SK-N-MC (cell line): ENCODE measurements at regions not wholly inside any gene's neighbourhood (a gene's known extent, or its start where the extent isn't known, plus 50 kb on each side); places are given as distances from the start of the nearest gene placed in this dataset.
A peak's percentile ranks its signal among the peaks of the same experiment; 100 is the strongest.

ENCODE experiments used
- DNase-seq: peaks from one replicate; pipeline ENCODE4 v3.0.0-alpha.2; 2011; ENCODE audit warnings: low read depth, low spot score
- H3K27ac ChIP-seq: fragments of 200-600 bp; sonication (generic); 2 replicates; pipeline ENCODE4 v1.5.1; 2016; ENCODE audit warnings: mixed run types
- H3K36me3 ChIP-seq: fragments of 200-600 bp; sonication (generic); 2 replicates; pipeline ENCODE4 v1.6.1; 2017; ENCODE audit warnings: antibody characterized with exemption, low read length, mixed read lengths; ENCODE audit not compliant: insufficient read depth
- H3K4me3 ChIP-seq: fragments of 200-600 bp; sonication (generic); 2 replicates; pipeline ENCODE4 v1.5.1; 2016
- H3K9ac ChIP-seq: fragments of 200-600 bp; sonication (generic); 2 replicates; pipeline ENCODE4 v1.8.0; 2017; ENCODE audit warnings: mixed run types, mixed read lengths; ENCODE audit not compliant: insufficient read length
- H3K9me3 ChIP-seq: fragments of 200-600 bp; sonication (generic); 2 replicates; pipeline ENCODE4 v1.6.1; 2017; ENCODE audit warnings: low read depth, mild to moderate bottlenecking, antibody characterized with exemption, low read length, moderate library complexity, mixed read lengths
- EZH2 ChIP-seq: fragments of 200-600 bp; sonication (generic); IDR thresholded peaks from one replicate; pipeline ENCODE4 v1.6.1; 2017; ENCODE audit warnings: antibody characterized with exemption
- FOXP2 ChIP-seq: optimal IDR thresholded peaks from 2 replicates; pipeline ENCODE3; 2011; ENCODE audit warnings: mild to moderate bottlenecking, moderate library complexity; ENCODE audit not compliant: insufficient read depth; ENCODE audit errors: extremely low read length, control extremely low read depth
- POLR2AphosphoS5 ChIP-seq: IDR thresholded peaks from 2 replicates; pipeline ENCODE4 v1.6.1; 2012; ENCODE audit warnings: mild to moderate bottlenecking, low read depth, low read length, borderline replicate concordance

DNA sequence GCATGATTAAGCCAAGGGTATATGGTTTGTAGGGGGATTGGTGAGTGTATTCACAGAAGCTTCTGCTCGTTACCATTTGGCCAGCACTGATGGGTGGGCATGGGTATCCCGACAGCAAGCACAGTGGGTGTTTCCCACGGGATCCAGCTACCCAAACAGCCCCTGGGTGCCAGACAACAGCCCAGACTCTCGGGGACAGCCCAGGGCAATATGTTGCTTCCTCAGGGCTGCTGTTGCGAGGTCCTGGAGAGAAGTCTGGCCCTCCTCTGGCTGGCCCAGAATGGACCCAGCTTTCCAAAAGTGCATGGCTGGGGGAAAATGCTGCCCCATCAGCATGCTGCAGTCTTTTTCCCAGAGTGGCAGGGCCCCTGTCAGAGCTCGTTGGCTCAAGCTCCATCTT lies 247.0 kb downstream of the IRX1 start:
- no peak overlapping the region for H3K27ac ChIP-seq
- H3K36me3 ChIP-seq: no peaks in the 10 kb centered on the region
- H3K4me3 ChIP-seq: no peak overlapping the region
- H3K9ac ChIP-seq: no peak overlapping the region
- no peak for DNase-seq
- H3K9me3 ChIP-seq: no peaks in the 10 kb centered on the region
- TF ChIP-seq POLR2AphosphoS5 (no peak), FOXP2 (no peak), EZH2 (no peak)

DNA sequence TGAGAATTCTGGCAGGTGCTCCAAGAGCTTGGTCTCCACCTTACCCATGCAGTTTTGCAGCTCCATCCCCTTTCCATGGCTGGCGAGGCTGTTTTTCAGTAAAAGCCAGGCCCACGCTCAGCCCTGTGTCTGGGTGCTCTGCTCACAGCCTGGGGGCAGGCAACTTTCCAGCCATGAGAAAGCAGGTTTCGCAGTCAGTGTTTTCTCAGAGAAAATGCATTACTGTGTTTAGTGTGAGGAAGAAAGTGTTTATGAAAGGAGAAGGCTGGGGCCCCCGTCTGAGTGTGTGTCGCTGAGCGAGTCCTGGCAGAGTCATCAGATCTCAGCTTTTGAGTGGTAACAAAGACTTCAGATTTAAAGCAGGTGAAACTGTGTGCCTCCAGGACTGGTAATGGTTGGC lies 248.1 kb downstream of the IRX1 start:
- Histone ChIP-seq H3K27ac (no peak overlapping the region), H3K9me3 (no peaks in the 10 kb centered on the region), H3K36me3 (no peaks in the 10 kb centered on the region), H3K9ac (no peak overlapping the region), H3K4me3 (no peak overlapping the region)
- TF ChIP-seq EZH2 (no peak), FOXP2 (no peak), POLR2AphosphoS5 (no peak)
- DNase-seq: no peak

DNA sequence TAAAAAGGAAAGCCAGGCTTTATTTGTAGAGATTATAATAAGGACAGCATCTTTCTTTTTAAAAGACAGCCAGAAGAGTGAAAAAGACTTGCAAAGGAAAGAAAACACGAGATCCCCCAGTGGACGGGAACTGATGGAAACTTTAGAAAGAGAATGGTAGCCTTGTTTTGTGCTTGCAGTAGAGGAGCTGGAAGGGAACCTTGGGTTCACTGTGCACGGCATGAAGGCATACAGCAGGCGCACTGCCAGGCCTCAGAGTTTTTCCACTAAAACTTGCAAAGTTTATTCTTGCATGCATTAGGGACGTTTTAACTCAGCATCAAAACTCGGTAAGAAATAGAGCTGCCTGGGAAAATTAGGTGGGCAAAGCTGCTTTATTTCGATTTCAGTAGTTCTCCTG lies 248.6 kb downstream of the IRX1 start:
- H3K27ac ChIP-seq: no peak overlapping the region
- DNase-seq: no peak
- no peak overlapping the region for H3K4me3 ChIP-seq
- no peak overlapping the region for H3K9ac ChIP-seq
- no peaks in the 10 kb centered on the region for H3K36me3 ChIP-seq
- no peak for TF ChIP-seq EZH2
- no peak for TF ChIP-seq POLR2AphosphoS5
- no peak for TF ChIP-seq FOXP2
- no peaks in the 10 kb centered on the region for H3K9me3 ChIP-seq

DNA sequence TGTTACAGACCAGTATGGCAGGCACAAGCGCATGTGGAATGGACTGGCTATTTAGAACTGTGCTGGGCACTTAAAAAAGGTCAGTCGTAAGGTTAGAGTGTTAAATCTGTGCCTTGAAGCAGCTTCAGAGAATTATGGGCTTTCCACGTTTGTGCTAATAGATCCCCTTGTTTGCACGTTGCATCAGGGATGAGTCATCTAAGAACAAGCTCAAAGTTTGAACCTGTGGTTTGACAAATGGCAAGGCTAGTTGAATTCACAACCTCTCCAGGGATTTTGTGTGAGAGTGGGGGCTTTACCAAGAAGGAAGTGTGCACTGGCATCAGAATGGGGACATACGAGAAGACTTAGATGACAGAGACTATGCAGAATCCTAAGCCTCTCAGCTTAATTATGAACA lies 249.6 kb downstream of the IRX1 start:
- no peak for TF ChIP-seq EZH2
- no peak for TF ChIP-seq POLR2AphosphoS5
- TF ChIP-seq FOXP2: no peak
- H3K4me3 ChIP-seq: no peak overlapping the region
- H3K9me3 ChIP-seq: no peaks in the 10 kb centered on the region
- H3K9ac ChIP-seq: no peak overlapping the region
- DNase-seq: no peak
- no peaks in the 10 kb centered on the region for H3K36me3 ChIP-seq
- H3K27ac ChIP-seq: no peak overlapping the region

DNA sequence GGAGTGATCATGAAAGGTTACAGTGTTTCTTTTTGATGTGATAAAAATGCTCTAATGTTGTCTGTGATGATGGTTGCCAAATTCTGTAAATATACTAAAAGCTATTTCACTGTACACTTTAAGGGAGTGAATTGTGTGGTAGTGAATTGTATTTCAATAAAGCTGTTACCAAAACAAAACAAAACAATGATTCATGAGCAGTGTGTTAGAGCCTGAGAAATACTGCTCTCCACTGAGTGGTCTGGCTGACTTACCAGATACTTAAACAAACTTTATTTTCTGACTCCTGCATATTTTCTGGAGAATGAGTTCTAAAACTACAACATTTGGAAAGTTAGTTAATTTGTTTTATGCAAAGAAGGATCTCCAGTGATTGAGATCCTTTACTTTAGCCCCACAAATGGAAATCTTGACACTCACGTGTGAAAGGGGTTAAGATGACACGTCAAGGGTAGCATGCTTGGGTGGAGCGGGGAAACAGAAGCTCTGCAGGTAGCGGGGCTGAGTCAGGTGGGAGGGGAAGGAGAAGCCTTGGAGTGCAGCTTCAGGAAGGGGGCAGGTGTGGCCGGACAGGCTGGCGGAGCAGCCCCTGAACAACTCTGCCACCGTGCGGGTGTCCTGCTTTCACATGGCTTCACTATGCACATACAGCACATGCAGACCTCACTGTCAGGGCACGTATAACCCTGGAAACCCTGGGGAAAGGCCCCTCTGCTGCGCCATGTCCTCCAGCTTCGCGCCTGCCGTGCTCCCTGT lies 256.7 kb downstream of the IRX1 start:
- no peak overlapping the region for H3K4me3 ChIP-seq
- DNase-seq: no peak
- TF ChIP-seq FOXP2 (no peak), POLR2AphosphoS5 (no peak), EZH2 (no peak)
- H3K27ac ChIP-seq: no peak overlapping the region
- no peaks in the 10 kb centered on the region for H3K36me3 ChIP-seq
- H3K9ac ChIP-seq: no peak overlapping the region
- H3K9me3 ChIP-seq: no peaks in the 10 kb centered on the region

DNA sequence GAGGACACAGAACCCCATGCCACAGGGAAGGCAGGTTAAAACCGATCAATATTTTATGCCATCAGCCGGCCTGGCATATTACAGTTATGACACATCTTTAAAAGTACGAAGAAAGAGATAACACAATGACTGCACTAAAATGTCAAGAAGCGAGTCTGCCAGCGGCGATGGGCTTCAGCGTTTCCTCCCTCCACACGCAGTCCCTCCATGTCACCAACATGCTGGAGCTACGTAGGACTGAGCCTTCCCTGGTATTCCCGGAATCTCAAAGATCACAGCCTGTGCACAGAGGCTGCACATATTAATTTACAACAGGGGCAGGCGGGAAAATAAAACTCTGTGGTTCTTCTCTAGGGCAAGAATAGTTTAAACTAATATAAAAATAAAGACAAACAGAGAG lies 257.7 kb downstream of the IRX1 start:
- no peak for DNase-seq
- no peak for TF ChIP-seq FOXP2
- TF ChIP-seq POLR2AphosphoS5: no peak
- no peak for TF ChIP-seq EZH2
- Histone ChIP-seq H3K36me3 (no peaks in the 10 kb centered on the region), H3K27ac (no peak overlapping the region), H3K9me3 (no peaks in the 10 kb centered on the region), H3K9ac (no peak overlapping the region), H3K4me3 (no peak overlapping the region)

DNA sequence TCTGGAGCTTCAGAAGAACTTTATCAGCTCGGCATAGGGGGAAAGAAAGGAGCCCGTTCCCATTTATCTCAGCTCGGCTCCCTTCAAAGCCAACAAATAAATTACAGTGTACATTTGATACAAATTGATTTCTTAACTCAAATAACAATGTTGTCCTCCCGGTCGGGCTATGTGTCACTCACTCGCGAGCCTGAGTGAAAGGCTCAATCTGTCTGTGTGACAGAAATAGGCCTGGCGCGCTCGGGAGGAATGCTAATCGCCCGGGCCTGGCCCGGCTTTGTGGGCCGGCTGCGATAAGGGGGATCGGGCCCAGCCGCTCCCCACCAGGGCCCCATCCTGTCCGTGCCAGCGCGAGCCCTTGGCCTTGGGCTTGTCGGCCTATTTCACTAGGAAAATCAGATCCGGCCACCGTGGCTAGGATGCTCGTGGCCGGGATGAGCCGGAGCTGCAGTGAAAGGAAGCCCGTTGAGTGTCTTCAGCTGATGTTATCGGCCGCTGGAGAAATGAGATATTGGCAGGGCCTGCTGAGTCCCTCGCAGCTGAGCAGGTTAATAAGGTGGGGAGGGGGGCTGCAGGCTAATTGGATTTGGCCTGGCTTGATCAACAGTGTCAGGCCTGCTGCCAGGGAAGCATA lies 258.7 kb downstream of the IRX1 start:
- Histone ChIP-seq H3K27ac (no peak overlapping the region), H3K9me3 (no peaks in the 10 kb centered on the region), H3K9ac (no peak overlapping the region), H3K4me3 (no peak overlapping the region), H3K36me3 (no peaks in the 10 kb centered on the region)
- DNase-seq: no peak
- TF ChIP-seq FOXP2 (no peak), EZH2 (peak; percentile 75)

DNA sequence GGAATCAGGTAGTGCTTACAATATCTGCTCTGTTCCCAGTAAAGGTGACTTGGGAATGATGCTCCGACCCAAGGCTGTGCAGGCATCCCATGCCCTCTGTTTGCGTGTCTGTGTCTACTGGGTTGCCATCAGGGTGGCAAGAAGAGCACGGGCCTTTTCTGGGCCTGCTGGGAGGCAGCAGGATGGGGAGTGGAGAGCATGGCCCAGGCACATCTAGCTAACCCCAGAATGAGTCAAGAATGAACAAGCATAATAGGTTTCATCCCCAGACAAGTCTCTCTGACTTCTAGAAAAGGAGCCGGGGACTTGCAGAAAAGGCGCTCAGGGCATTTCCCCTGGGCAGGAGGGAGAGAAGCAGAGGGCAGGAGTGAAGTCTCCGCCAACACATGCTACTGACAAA lies 260.4 kb downstream of the IRX1 start:
- Histone ChIP-seq H3K9me3 (no peaks in the 10 kb centered on the region), H3K9ac (no peak overlapping the region), H3K27ac (no peak overlapping the region), H3K4me3 (no peak overlapping the region), H3K36me3 (no peaks in the 10 kb centered on the region)
- DNase-seq: no peak
- TF ChIP-seq EZH2 (no peak), POLR2AphosphoS5 (no peak), FOXP2 (no peak)

DNA sequence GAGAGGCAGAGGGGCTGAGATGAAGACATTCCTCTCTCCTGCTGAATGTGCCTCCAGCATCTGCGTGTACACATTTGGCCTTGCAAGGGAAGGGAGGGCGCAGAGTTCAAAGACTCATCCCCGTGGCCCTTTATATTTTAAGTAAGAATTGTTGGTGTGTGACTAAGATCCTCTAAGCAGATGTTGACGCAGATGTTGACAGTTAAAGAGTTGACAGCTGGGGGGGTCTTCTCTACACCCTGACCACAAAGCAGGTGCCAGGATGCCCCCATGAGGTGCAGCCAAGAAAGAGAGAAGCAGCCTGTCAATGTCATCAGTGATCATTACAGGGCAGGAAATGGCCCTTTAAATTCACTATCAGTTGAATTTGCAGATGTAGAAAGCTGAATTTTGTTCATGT lies 262.9 kb downstream of the IRX1 start:
- Histone ChIP-seq H3K9me3 (no peaks in the 10 kb centered on the region), H3K4me3 (no peak overlapping the region), H3K27ac (no peak overlapping the region), H3K36me3 (no peaks in the 10 kb centered on the region), H3K9ac (no peak overlapping the region)
- no peak for DNase-seq
- TF ChIP-seq POLR2AphosphoS5: no peak
- TF ChIP-seq FOXP2: no peak
- no peak for TF ChIP-seq EZH2
